ENCODE measurements at regions not wholly inside any gene's neighbourhood (a gene's known extent, or its start where the extent isn't known, plus 50 kb on each side); places are given as distances from the start of the nearest gene placed in this dataset.

DNA sequence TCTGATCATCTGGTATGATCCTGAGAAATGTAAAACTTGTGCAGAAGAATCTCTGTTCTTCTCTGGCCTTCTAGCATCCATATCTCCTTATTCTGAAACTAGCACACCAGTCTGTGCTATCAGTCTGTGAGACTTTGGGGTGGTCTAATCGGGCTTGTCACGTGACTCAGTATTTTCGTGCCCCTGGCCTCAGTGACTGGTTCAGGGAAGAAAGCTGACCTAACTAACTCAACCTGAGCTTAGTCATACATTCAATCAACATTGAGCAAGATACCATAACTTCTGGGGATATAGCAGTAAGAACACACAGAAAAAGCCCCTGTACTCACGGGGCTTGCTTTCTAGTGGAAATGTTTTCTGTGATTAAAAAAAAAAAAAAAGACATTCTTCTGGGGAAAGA, 109.3 kb downstream of the DKK1 start:
- Histone ChIP-seq H3K27ac (ENCODE audit: low read depth in 1 of 3, low read length in 2 of 3) (no peak overlapping the region), H3K4me1 (ENCODE audit: control insufficient read depth in 3 of 3, insufficient read depth in 2 of 3, low read depth in 1 of 3, low read length in 2 of 3) (no peaks in the 10 kb centered on the region), H3K36me3 (ENCODE audit: control insufficient read depth in 3 of 3, insufficient read depth in 2 of 3, low read depth in 1 of 3, low read length in 3 of 3) (no peaks in the 10 kb centered on the region), H3K9me3 (ENCODE audit: control insufficient read depth in 2 of 2, insufficient read depth in 1 of 2, low read depth in 1 of 2, low read length in 1 of 2) (no peaks in the 10 kb centered on the region), H3K4me3 (ENCODE audit: low read depth in 1 of 3, low read length in 3 of 3) (no peak overlapping the region), H3K27me3 (ENCODE audit: control insufficient read depth in 3 of 3, insufficient read depth in 3 of 3, low read length in 3 of 3) (no peaks in the 10 kb centered on the region)
- no peak for DNase-seq
- FAIRE-seq = no peak
- WGBS, 3 donors = 82 to 87% (median 83%) methylated on average over 4 of the region's 4 CpGs

GRCh38 chr10:52424341-52424740, 110.3 kb downstream of the DKK1 start:
- WGBS, 3 donors = 69 to 79% (median 72%) methylated on average over 3 of the region's 3 CpGs
- FAIRE-seq = no peak

DNA sequence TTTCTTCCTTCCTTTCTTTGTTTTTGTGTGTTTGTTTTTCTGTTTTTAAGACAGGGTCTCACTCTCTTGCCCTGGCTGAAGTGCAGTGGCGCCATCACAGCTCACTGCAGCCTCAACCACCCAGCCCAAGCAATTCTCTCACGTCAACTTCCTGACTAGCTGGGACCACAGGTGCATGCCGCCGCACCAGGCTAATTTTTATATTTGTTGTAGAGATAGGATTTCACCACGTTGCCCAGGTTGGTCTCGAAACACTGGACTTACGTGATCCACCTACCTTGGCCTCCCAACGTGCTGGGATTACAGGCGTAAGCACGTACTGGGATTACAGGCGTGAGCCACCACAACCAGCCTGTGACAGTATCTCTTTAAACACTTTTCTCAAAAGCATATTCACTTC, 120.7 kb downstream of the DKK1 start:
- FAIRE-seq (no peak), DNase-seq (no peak)
- Histone ChIP-seq H3K36me3 (ENCODE audit: control insufficient read depth in 3 of 3, insufficient read depth in 2 of 3, low read depth in 1 of 3, low read length in 3 of 3) (no peaks in the 10 kb centered on the region), H3K4me1 (ENCODE audit: control insufficient read depth in 3 of 3, insufficient read depth in 2 of 3, low read depth in 1 of 3, low read length in 2 of 3) (no peaks in the 10 kb centered on the region), H3K4me3 (ENCODE audit: low read depth in 1 of 3, low read length in 3 of 3) (no peak overlapping the region), H3K9me3 (ENCODE audit: control insufficient read depth in 2 of 2, insufficient read depth in 1 of 2, low read depth in 1 of 2, low read length in 1 of 2) (no peaks in the 10 kb centered on the region), H3K27ac (ENCODE audit: low read depth in 1 of 3, low read length in 2 of 3) (no peak overlapping the region), H3K27me3 (ENCODE audit: control insufficient read depth in 3 of 3, insufficient read depth in 3 of 3, low read length in 3 of 3) (no peaks in the 10 kb centered on the region)
- 90 to 94% (median 91%) methylated on average over 11 of the region's 11 CpGs for WGBS, 3 donors

More at GRCh38 chr10:52424341-52424740, 110.3 kb downstream of the DKK1 start:
- Histone ChIP-seq H3K27ac (ENCODE audit: low read depth in 1 of 3, low read length in 2 of 3) (no peak overlapping the region), H3K4me3 (ENCODE audit: low read depth in 1 of 3, low read length in 3 of 3) (no peak overlapping the region), H3K27me3 (ENCODE audit: control insufficient read depth in 3 of 3, insufficient read depth in 3 of 3, low read length in 3 of 3) (no peaks in the 10 kb centered on the region), H3K36me3 (ENCODE audit: control insufficient read depth in 3 of 3, insufficient read depth in 2 of 3, low read depth in 1 of 3, low read length in 3 of 3) (no peaks in the 10 kb centered on the region), H3K4me1 (ENCODE audit: control insufficient read depth in 3 of 3, insufficient read depth in 2 of 3, low read depth in 1 of 3, low read length in 2 of 3) (no peaks in the 10 kb centered on the region), H3K9me3 (ENCODE audit: control insufficient read depth in 2 of 2, insufficient read depth in 1 of 2, low read depth in 1 of 2, low read length in 1 of 2) (no peaks in the 10 kb centered on the region)
- no peak for DNase-seq

- no peaks in the 10 kb centered on the region for H3K9me3 ChIP-seq (ENCODE audit: control insufficient read depth in 2 of 2, insufficient read depth in 1 of 2, low read depth in 1 of 2, low read length in 1 of 2)
- no peaks in the 10 kb centered on the region for H3K36me3 ChIP-seq (ENCODE audit: control insufficient read depth in 3 of 3, insufficient read depth in 2 of 3, low read depth in 1 of 3, low read length in 3 of 3)
- FAIRE-seq (no peak), DNase-seq (no peak)
- H3K4me3 ChIP-seq (ENCODE audit: low read depth in 1 of 3, low read length in 3 of 3) = no peak overlapping the region
- H3K27ac ChIP-seq (ENCODE audit: low read depth in 1 of 3, low read length in 2 of 3) = no peak overlapping the region
- 72 to 79% (median 79%) methylated on average over 5 of the region's 5 CpGs for WGBS, 3 donors
- no peaks in the 10 kb centered on the region for H3K27me3 ChIP-seq (ENCODE audit: control insufficient read depth in 3 of 3, insufficient read depth in 3 of 3, low read length in 3 of 3)
- no peaks in the 10 kb centered on the region for H3K4me1 ChIP-seq (ENCODE audit: control insufficient read depth in 3 of 3, insufficient read depth in 2 of 3, low read depth in 1 of 3, low read length in 2 of 3)
Observed at GRCh38 chr10:52436664-52437063, 122.6 kb downstream of the DKK1 start.

GRCh38 chr10:52437205-52437646, 123.1 kb downstream of the DKK1 start:
- FAIRE-seq = no peak
- WGBS, 3 donors = 53 to 86% (median 59%) methylated on average over 1 of the region's 1 CpG
- H3K27ac ChIP-seq (ENCODE audit: low read depth in 1 of 3, low read length in 2 of 3) = no peak overlapping the region

GRCh38 chr10:52438119-52438518, 124.0 kb downstream of the DKK1 start:
- H3K27me3 ChIP-seq (ENCODE audit: control insufficient read depth in 3 of 3, insufficient read depth in 3 of 3, low read length in 3 of 3) = no peaks in the 10 kb centered on the region
- H3K36me3 ChIP-seq (ENCODE audit: control insufficient read depth in 3 of 3, insufficient read depth in 2 of 3, low read depth in 1 of 3, low read length in 3 of 3) = no peaks in the 10 kb centered on the region
- H3K4me3 ChIP-seq (ENCODE audit: low read depth in 1 of 3, low read length in 3 of 3) = no peak overlapping the region
- H3K27ac ChIP-seq (ENCODE audit: low read depth in 1 of 3, low read length in 2 of 3) = no peak overlapping the region
- 63 to 80% (median 71%) methylated on average over 6 of the region's 6 CpGs for WGBS, 3 donors
- DNase-seq = no peak
- no peak for FAIRE-seq
- H3K4me1 ChIP-seq (ENCODE audit: control insufficient read depth in 3 of 3, insufficient read depth in 2 of 3, low read depth in 1 of 3, low read length in 2 of 3) = no peaks in the 10 kb centered on the region
- no peaks in the 10 kb centered on the region for H3K9me3 ChIP-seq (ENCODE audit: control insufficient read depth in 2 of 2, insufficient read depth in 1 of 2, low read depth in 1 of 2, low read length in 1 of 2)

More at GRCh38 chr10:52437205-52437646, 123.1 kb downstream of the DKK1 start:
- Histone ChIP-seq H3K27me3 (ENCODE audit: control insufficient read depth in 3 of 3, insufficient read depth in 3 of 3, low read length in 3 of 3) (no peaks in the 10 kb centered on the region), H3K36me3 (ENCODE audit: control insufficient read depth in 3 of 3, insufficient read depth in 2 of 3, low read depth in 1 of 3, low read length in 3 of 3) (no peaks in the 10 kb centered on the region), H3K9me3 (ENCODE audit: control insufficient read depth in 2 of 2, insufficient read depth in 1 of 2, low read depth in 1 of 2, low read length in 1 of 2) (no peaks in the 10 kb centered on the region), H3K4me1 (ENCODE audit: control insufficient read depth in 3 of 3, insufficient read depth in 2 of 3, low read depth in 1 of 3, low read length in 2 of 3) (no peaks in the 10 kb centered on the region), H3K4me3 (ENCODE audit: low read depth in 1 of 3, low read length in 3 of 3) (no peak overlapping the region)
- no peak for DNase-seq

GRCh38 chr10:52440612-52441285, 126.7 kb downstream of the DKK1 start:
- Histone ChIP-seq H3K27ac (ENCODE audit: low read depth in 1 of 3, low read length in 2 of 3) (no peak overlapping the region), H3K4me1 (ENCODE audit: control insufficient read depth in 3 of 3, insufficient read depth in 2 of 3, low read depth in 1 of 3, low read length in 2 of 3) (no peaks in the 10 kb centered on the region), H3K9me3 (ENCODE audit: control insufficient read depth in 2 of 2, insufficient read depth in 1 of 2, low read depth in 1 of 2, low read length in 1 of 2) (no peaks in the 10 kb centered on the region), H3K36me3 (ENCODE audit: control insufficient read depth in 3 of 3, insufficient read depth in 2 of 3, low read depth in 1 of 3, low read length in 3 of 3) (no peaks in the 10 kb centered on the region), H3K27me3 (ENCODE audit: control insufficient read depth in 3 of 3, insufficient read depth in 3 of 3, low read length in 3 of 3) (no peaks in the 10 kb centered on the region), H3K4me3 (ENCODE audit: low read depth in 1 of 3, low read length in 3 of 3) (no peak overlapping the region)
- FAIRE-seq (no peak), DNase-seq (no peak)
- WGBS, 3 donors = 67 to 73% (median 69%) methylated on average over 7 of the region's 7 CpGs

DNA sequence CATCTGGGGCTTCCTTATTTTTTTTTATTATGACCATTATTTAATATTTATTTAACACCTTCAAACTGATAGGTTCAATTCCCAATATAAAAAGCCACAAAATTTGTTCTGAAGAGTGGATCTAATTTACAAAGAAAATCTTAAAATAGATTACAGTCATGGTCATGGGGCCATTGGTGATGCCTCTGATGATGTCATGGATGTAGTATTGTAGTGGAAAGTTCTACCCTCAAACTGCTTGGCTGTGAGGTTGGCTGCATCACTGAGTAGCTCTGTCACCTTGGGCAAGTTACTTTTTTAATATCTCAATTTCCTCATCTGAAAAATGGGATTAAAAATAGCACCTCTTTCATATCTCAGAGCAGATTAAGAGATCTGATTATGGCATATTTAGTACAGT, 128.5 kb downstream of the DKK1 start:
- FAIRE-seq = no peak
- no peaks in the 10 kb centered on the region for H3K27me3 ChIP-seq (ENCODE audit: control insufficient read depth in 3 of 3, insufficient read depth in 3 of 3, low read length in 3 of 3)
- H3K27ac ChIP-seq (ENCODE audit: low read depth in 1 of 3, low read length in 2 of 3) = no peak overlapping the region
- H3K4me3 ChIP-seq (ENCODE audit: low read depth in 1 of 3, low read length in 3 of 3) = no peak overlapping the region
- no peaks in the 10 kb centered on the region for H3K36me3 ChIP-seq (ENCODE audit: control insufficient read depth in 3 of 3, insufficient read depth in 2 of 3, low read depth in 1 of 3, low read length in 3 of 3)
- H3K9me3 ChIP-seq (ENCODE audit: control insufficient read depth in 2 of 2, insufficient read depth in 1 of 2, low read depth in 1 of 2, low read length in 1 of 2) = no peaks in the 10 kb centered on the region
- no peaks in the 10 kb centered on the region for H3K4me1 ChIP-seq (ENCODE audit: control insufficient read depth in 3 of 3, insufficient read depth in 2 of 3, low read depth in 1 of 3, low read length in 2 of 3)
- DNase-seq = no peak
